ENCODE measurements at regions not wholly inside any gene's neighbourhood (a gene's known extent, or its start where the extent isn't known, plus 50 kb on each side); places are given as distances from the start of the nearest gene placed in this dataset.

DNA sequence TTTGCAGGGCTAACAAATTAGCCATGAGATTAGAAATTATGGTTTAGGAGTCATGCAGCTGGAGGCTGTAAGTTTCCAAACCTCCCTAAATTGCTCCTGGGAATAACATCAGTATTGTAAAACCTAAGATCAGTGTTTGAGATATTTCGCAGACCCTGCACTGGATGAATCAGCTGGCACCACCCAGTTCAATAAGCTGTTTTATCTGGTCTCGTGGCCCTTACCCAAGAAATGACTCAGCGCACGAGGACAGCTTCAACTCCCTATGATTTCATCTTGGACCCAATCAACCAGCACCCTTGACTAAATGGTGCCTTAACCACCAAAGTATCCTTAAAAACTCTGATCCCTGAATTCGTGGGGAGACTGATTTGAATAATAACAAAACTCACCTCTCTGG is 482.0 kb upstream of the PCDH15 start:
- no peaks in the 10 kb centered on the region for H3K36me3 ChIP-seq
- no peaks in the 10 kb centered on the region for H3K9me3 ChIP-seq
- TF ChIP-seq, protein P1, sequence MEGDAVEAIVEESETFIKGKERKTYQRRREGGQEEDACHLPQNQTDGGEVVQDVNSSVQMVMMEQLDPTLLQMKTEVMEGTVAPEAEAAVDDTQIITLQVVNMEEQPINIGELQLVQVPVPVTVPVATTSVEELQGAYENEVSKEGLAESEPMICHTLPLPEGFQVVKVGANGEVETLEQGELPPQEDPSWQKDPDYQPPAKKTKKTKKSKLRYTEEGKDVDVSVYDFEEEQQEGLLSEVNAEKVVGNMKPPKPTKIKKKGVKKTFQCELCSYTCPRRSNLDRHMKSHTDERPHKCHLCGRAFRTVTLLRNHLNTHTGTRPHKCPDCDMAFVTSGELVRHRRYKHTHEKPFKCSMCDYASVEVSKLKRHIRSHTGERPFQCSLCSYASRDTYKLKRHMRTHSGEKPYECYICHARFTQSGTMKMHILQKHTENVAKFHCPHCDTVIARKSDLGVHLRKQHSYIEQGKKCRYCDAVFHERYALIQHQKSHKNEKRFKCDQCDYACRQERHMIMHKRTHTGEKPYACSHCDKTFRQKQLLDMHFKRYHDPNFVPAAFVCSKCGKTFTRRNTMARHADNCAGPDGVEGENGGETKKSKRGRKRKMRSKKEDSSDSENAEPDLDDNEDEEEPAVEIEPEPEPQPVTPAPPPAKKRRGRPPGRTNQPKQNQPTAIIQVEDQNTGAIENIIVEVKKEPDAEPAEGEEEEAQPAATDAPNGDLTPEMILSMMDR (IDR thresholded peaks at IDR 0.05): no peak
- TF ChIP-seq POLR2A (IDR thresholded peaks at IDR 0.05): no peak
- no peak for TF ChIP-seq POLR2AphosphoS5 (IDR thresholded peaks at IDR 0.05)
- no peak for DNase-seq (ENCODE audit: low spot score)
- intact Hi-C loops (cut with DNase I): no loop called here
- H3K27ac ChIP-seq: no peak overlapping the region
- WGBS: 76% methylated on average over 5 of the region's 5 CpGs
- no peaks in the 10 kb centered on the region for H3K4me1 ChIP-seq (replicated peaks)
- H3K27me3 ChIP-seq (replicated peaks; ENCODE audit: insufficient read depth): no peaks in the 10 kb centered on the region
- H3K4me3 ChIP-seq: no peak overlapping the region

DNA sequence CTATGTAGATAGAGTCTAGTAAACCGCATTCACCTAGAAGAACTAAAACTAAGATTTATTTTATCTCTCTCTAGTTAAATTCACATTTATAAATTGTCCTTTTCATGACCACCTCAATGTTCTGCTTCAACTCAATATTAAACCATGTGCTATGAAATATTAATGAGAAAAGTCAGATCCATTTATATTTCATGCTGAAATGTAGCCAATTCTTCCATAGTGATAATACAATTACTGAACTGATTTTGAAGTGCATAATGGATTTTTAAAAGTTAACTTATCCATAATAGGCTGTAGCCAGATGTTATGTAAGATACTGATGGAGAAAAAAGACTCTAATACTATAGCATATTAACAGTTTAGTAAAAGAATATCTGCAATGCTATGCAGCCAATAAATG is 479.7 kb upstream of the PCDH15 start:
- H3K4me1 ChIP-seq (replicated peaks): no peaks in the 10 kb centered on the region
- H3K27ac ChIP-seq: no peak overlapping the region
- 60% methylated on average over 1 of the region's 1 CpG for WGBS
- TF ChIP-seq POLR2A (IDR thresholded peaks at IDR 0.05) (no peak), POLR2AphosphoS5 (IDR thresholded peaks at IDR 0.05) (no peak)
- TF ChIP-seq, protein P1 (IDR thresholded peaks at IDR 0.05): no peak
- no peak for DNase-seq (ENCODE audit: low spot score)
- H3K9me3 ChIP-seq: no peaks in the 10 kb centered on the region
- intact Hi-C loops (cut with DNase I): no loop called here
- no peaks in the 10 kb centered on the region for H3K36me3 ChIP-seq
- H3K27me3 ChIP-seq (replicated peaks; ENCODE audit: insufficient read depth): no peaks in the 10 kb centered on the region
- no peak overlapping the region for H3K4me3 ChIP-seq

DNA sequence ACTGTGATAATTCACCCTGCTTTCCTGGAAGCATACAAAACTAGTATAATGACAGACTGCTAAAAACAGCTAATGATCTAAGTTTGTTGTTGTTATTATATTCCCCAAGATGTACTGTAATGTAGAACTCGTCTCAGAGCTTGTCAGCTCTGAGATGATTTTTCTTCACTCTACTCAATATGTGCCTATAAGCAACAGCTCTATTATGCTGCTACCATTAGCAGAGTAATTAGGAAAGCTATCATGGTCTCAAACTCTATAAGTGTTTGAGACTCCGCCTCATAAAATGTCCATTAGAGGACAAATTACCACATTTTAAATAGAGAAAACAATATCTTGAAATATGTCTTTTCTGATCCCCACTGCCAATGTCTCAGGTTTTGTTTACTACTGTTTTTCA is 476.5 kb upstream of the PCDH15 start:
- no peak overlapping the region for H3K4me3 ChIP-seq
- 74% methylated on average over 2 of the region's 2 CpGs for WGBS
- intact Hi-C loops (cut with DNase I): no loop called here
- no peaks in the 10 kb centered on the region for H3K36me3 ChIP-seq
- H3K27me3 ChIP-seq (replicated peaks; ENCODE audit: insufficient read depth): no peaks in the 10 kb centered on the region
- DNase-seq (ENCODE audit: low spot score): no peak
- no peak for TF ChIP-seq POLR2AphosphoS5 (IDR thresholded peaks at IDR 0.05)
- TF ChIP-seq POLR2A (IDR thresholded peaks at IDR 0.05): no peak
- TF ChIP-seq, protein P1 (IDR thresholded peaks at IDR 0.05): no peak
- H3K9me3 ChIP-seq: no peaks in the 10 kb centered on the region
- H3K27ac ChIP-seq: no peak overlapping the region
- H3K4me1 ChIP-seq (replicated peaks): no peaks in the 10 kb centered on the region

DNA sequence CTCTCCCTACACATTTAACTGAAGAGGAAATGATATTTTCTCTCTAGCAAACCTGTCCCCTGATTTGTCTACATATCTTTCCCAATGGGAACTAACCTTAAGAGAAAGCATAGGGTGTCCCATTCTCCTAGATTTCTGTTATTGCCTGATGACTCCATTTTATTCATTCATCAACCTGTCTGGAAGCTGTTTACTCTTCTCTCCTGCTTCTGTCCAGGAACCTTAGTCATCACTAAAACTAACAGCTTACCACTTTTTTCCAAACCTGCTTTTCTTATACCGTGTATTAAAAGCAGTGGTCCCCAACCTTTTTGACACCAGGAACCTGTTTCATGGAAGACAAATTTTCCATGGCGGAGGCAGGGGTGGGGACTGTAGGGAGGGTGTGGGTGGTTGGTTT is 473.3 kb upstream of the PCDH15 start:
- Histone ChIP-seq H3K27ac (no peak overlapping the region), H3K9me3 (no peaks in the 10 kb centered on the region), H3K27me3 (replicated peaks; ENCODE audit: insufficient read depth) (no peaks in the 10 kb centered on the region), H3K4me1 (replicated peaks) (no peaks in the 10 kb centered on the region), H3K4me3 (no peak overlapping the region), H3K36me3 (no peaks in the 10 kb centered on the region)
- intact Hi-C loops (cut with DNase I): no loop called here
- no peak for DNase-seq (ENCODE audit: low spot score)
- no peak for TF ChIP-seq POLR2A (IDR thresholded peaks at IDR 0.05)
- TF ChIP-seq POLR2AphosphoS5 (IDR thresholded peaks at IDR 0.05): no peak
- TF ChIP-seq, protein P1 (IDR thresholded peaks at IDR 0.05): no peak
- 77% methylated on average over 2 of the region's 2 CpGs for WGBS

DNA sequence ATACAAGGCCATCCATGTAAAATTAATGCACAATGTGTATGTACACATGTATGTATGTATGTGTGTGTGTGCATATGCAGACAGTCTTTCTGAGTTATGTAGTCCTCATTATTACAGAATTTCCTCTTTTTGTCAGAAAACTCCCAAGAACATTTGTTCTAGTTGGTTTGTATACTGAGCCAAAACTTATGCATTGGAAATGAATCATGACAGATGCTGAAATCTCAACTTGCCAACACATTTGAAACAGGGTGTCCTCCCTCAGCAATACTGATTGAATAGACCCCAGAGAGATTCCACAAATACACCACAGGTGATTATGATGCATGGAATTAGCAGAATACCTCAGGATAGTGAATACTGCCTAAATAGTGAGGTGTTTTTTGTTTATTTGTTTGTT is 472.9 kb upstream of the PCDH15 start:
- no peak overlapping the region for H3K27ac ChIP-seq
- no peaks in the 10 kb centered on the region for H3K9me3 ChIP-seq
- H3K36me3 ChIP-seq: no peaks in the 10 kb centered on the region
- TF ChIP-seq POLR2A (IDR thresholded peaks at IDR 0.05): no peak
- TF ChIP-seq, protein P1 (IDR thresholded peaks at IDR 0.05): no peak
- no peak for TF ChIP-seq POLR2AphosphoS5 (IDR thresholded peaks at IDR 0.05)
- no peaks in the 10 kb centered on the region for H3K27me3 ChIP-seq (replicated peaks; ENCODE audit: insufficient read depth)
- intact Hi-C loops (cut with DNase I): no loop called here
- H3K4me3 ChIP-seq: no peak overlapping the region
- DNase-seq (ENCODE audit: low spot score): no peak
- H3K4me1 ChIP-seq (replicated peaks): no peaks in the 10 kb centered on the region

Measured in prostate gland (tissue), 2 donors.